ENCODE measurements at regions not wholly inside any gene's neighbourhood (a gene's known extent, or its start where the extent isn't known, plus 50 kb on each side); places are given as distances from the start of the nearest gene placed in this dataset.

GRCh38 chr3:43871627-43872245 is 181.0 kb downstream of the ABHD5 start:
- no peak for TF ChIP-seq EZH2phosphoT487 (IDR thresholded peaks at IDR 0.05; ENCODE audit: insufficient read depth, low read depth)
- TF ChIP-seq EZH2 (IDR thresholded peaks at IDR 0.05; ENCODE audit: insufficient read depth, poor library complexity, severe bottlenecking) = no peak

Data from GM23248 (cell line).